ENCODE measurements at regions not wholly inside any gene's neighbourhood (a gene's known extent, or its start where the extent isn't known, plus 50 kb on each side); places are given as distances from the start of the nearest gene placed in this dataset.

DNA sequence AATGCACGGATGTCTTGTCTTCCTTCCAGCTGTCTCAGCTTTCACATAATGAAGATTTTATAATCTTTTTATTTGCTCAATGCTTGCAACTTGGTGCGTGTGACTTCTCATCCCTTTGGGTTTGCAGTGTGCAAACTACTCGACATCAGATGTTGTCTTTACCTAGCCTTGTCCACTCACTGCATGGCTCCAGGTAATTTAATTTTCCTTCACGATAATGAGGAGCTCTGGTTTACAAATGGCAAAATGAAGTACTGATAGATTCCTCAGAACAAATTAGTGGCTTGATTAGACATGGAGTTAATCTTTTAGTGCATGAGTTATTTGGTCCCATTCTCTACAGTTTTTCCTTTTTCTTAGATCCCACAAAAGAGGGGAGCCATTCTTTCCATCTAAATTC, 603.0 kb downstream of the CCDC171 start:
- H3K4me1 Mint-ChIP-seq (ENCODE audit: unreplicated experiment): peaks cover 57% of the 10 kb centered on the region
- peaks cover 14% of the 10 kb centered on the region for H3K27me3 Mint-ChIP-seq
- H3K9me3 Mint-ChIP-seq: no peaks in the 10 kb centered on the region
- no peak overlapping the region for H3K27ac Mint-ChIP-seq
- DNase-seq (ENCODE audit: extremely low spot score, unreplicated experiment): no peak
- TF ChIP-seq, protein P1, sequence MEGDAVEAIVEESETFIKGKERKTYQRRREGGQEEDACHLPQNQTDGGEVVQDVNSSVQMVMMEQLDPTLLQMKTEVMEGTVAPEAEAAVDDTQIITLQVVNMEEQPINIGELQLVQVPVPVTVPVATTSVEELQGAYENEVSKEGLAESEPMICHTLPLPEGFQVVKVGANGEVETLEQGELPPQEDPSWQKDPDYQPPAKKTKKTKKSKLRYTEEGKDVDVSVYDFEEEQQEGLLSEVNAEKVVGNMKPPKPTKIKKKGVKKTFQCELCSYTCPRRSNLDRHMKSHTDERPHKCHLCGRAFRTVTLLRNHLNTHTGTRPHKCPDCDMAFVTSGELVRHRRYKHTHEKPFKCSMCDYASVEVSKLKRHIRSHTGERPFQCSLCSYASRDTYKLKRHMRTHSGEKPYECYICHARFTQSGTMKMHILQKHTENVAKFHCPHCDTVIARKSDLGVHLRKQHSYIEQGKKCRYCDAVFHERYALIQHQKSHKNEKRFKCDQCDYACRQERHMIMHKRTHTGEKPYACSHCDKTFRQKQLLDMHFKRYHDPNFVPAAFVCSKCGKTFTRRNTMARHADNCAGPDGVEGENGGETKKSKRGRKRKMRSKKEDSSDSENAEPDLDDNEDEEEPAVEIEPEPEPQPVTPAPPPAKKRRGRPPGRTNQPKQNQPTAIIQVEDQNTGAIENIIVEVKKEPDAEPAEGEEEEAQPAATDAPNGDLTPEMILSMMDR (conservative IDR thresholded peaks at IDR 0.05): no peak
- no peaks in the 10 kb centered on the region for H3K36me3 Mint-ChIP-seq
- no peak overlapping the region for H3K4me3 Mint-ChIP-seq

DNA sequence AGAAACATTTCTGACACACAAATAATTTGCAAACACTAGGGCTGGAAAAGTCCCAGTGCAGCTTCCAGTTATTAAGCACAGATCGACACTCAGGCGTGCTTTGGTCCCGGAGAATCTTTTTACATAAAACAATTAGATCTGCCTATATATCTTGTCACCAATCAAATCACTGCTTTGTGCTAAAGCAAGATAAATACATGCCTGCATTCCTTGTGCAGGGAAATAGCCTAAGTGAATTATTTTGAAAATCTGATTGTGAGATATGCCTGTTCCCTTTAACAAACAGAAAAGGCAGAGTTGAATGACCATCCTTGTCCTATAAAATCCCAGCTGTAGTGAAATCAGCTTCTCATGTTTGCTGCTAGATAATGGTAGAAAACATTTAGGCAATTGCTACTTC, 604.4 kb downstream of the CCDC171 start:
- Mint-ChIP-seq H3K4me1 (ENCODE audit: unreplicated experiment) (peaks cover 49% of the 10 kb centered on the region), H3K27me3 (peaks cover 10% of the 10 kb centered on the region), H3K9me3 (no peaks in the 10 kb centered on the region), H3K4me3 (no peak overlapping the region), H3K27ac (no peak overlapping the region), H3K36me3 (no peaks in the 10 kb centered on the region)
- no peak for DNase-seq (ENCODE audit: extremely low spot score, unreplicated experiment)
- TF ChIP-seq, protein P1 (conservative IDR thresholded peaks at IDR 0.05): no peak

DNA sequence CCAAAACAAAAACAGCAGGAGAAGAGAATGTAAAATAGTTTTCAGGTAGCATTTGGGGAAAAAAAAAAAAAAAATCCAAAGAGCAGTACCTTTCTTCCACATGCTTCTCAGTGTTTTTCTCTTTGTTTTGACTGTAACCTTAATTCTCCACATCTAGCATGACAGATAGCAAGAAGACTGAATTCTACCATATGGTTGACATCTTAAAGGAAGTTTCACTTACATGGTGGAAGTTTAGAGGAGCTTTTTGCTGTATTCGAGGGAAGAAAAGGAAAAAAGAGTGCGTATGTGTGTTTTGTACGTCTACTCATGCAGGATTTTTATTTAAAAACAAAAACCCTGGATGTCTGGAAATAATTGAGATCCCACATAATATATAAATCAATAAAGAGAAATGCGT, 604.8 kb downstream of the CCDC171 start:
- peaks cover 47% of the 10 kb centered on the region for H3K4me1 Mint-ChIP-seq (ENCODE audit: unreplicated experiment)
- TF ChIP-seq, protein P1 (conservative IDR thresholded peaks at IDR 0.05): no peak
- H3K9me3 Mint-ChIP-seq: no peaks in the 10 kb centered on the region
- H3K27me3 Mint-ChIP-seq: peaks cover 10% of the 10 kb centered on the region
- H3K36me3 Mint-ChIP-seq: no peaks in the 10 kb centered on the region
- no peak overlapping the region for H3K4me3 Mint-ChIP-seq
- no peak for DNase-seq (ENCODE audit: extremely low spot score, unreplicated experiment)
- no peak overlapping the region for H3K27ac Mint-ChIP-seq

DNA sequence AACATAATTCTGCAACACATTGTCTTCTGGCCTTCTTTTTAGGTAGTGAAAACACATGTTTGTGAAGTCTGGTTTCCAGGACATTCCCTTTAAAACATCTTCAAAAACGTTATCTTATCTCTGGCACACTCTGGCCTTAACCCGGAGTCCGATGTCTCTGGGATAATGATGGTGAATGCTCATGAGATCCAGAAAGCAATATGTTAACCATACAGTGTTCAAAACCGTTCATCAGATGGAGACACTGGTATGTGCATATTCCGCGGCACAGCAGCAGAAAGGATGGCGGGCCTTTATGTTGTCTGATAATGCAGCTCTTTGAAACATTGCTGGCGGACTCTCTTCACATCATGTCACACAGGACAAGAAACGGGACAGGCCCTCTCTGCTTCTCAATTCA, 605.2 kb downstream of the CCDC171 start:
- Mint-ChIP-seq H3K9me3 (no peaks in the 10 kb centered on the region), H3K27me3 (peaks cover 10% of the 10 kb centered on the region), H3K27ac (no peak overlapping the region), H3K4me3 (no peak overlapping the region), H3K36me3 (no peaks in the 10 kb centered on the region), H3K4me1 (ENCODE audit: unreplicated experiment) (peaks cover 44% of the 10 kb centered on the region)
- TF ChIP-seq, protein P1 (conservative IDR thresholded peaks at IDR 0.05): no peak
- no peak for DNase-seq (ENCODE audit: extremely low spot score, unreplicated experiment)

GRCh38 chr9:16161483-16161882, 608.6 kb downstream of the CCDC171 start:
- Mint-ChIP-seq H3K4me1 (ENCODE audit: unreplicated experiment) (peaks cover 21% of the 10 kb centered on the region), H3K4me3 (no peak overlapping the region), H3K27me3 (no peaks in the 10 kb centered on the region), H3K9me3 (no peaks in the 10 kb centered on the region), H3K27ac (no peak overlapping the region), H3K36me3 (no peaks in the 10 kb centered on the region)
- DNase-seq (ENCODE audit: extremely low spot score, unreplicated experiment): no peak
- TF ChIP-seq, protein P1 (conservative IDR thresholded peaks at IDR 0.05): no peak

- TF ChIP-seq, protein P1 (conservative IDR thresholded peaks at IDR 0.05): no peak
- H3K4me3 Mint-ChIP-seq: no peak overlapping the region
- no peaks in the 10 kb centered on the region for H3K9me3 Mint-ChIP-seq
- no peaks in the 10 kb centered on the region for H3K36me3 Mint-ChIP-seq
- no peak overlapping the region for H3K27ac Mint-ChIP-seq
- H3K4me1 Mint-ChIP-seq (ENCODE audit: unreplicated experiment): peaks cover 30% of the 10 kb centered on the region
- peaks cover 2% of the 10 kb centered on the region for H3K27me3 Mint-ChIP-seq
- no peak for DNase-seq (ENCODE audit: extremely low spot score, unreplicated experiment)
Measured at GRCh38 chr9:16170119-16170518, 617.3 kb downstream of the CCDC171 start.
